IPS DF 6.9 (cell line): ENCODE measurements at regions not wholly inside any gene's neighbourhood (a gene's known extent, or its start where the extent isn't known, plus 50 kb on each side); places are given as distances from the start of the nearest gene placed in this dataset.

Source experiments
- DNase-seq: peaks from one replicate; pipeline ENCODE4 v3.0.0-alpha.2; 2013; ENCODE audit warnings: low read depth, low spot score
- H3K27ac ChIP-seq: one replicate; pipeline ENCODE4 v1.5.1; 2013; ENCODE audit warnings: low read length, control low read depth
- H3K27me3 ChIP-seq: 2 replicates; pipeline ENCODE4 v1.6.1; 2013; ENCODE audit warnings: mild to moderate bottlenecking, low read length; ENCODE audit not compliant: control insufficient read depth, insufficient read depth
- H3K36me3 ChIP-seq: 2 replicates; pipeline ENCODE4 v1.6.1; 2013; ENCODE audit warnings: low read length; ENCODE audit not compliant: control insufficient read depth, insufficient read depth
- H3K4me1 ChIP-seq: 2 replicates; pipeline ENCODE4 v1.6.1; 2013; ENCODE audit warnings: low read length; ENCODE audit not compliant: control insufficient read depth, insufficient read depth
- H3K4me3 ChIP-seq: 2 replicates; pipeline ENCODE4 v1.5.1; 2013; ENCODE audit warnings: mild to moderate bottlenecking, low read length
- H3K9me3 ChIP-seq: 2 replicates; pipeline ENCODE4 v1.6.1; 2013; ENCODE audit warnings: low read length, inconsistent platforms; ENCODE audit not compliant: control insufficient read depth, insufficient read depth
- WGBS: extraction: QIAGEN DNeasy Blood & Tissue Kit; methylation state at CpG from one replicate; pipeline ENCODE4 v1.1.7; 2013; ENCODE audit warnings: mixed read lengths, missing lambda C conversion rate; ENCODE audit not compliant: insufficient read length, insufficient coverage; 5-methylcytosine and 5-hydroxymethylcytosine counted together

DNA sequence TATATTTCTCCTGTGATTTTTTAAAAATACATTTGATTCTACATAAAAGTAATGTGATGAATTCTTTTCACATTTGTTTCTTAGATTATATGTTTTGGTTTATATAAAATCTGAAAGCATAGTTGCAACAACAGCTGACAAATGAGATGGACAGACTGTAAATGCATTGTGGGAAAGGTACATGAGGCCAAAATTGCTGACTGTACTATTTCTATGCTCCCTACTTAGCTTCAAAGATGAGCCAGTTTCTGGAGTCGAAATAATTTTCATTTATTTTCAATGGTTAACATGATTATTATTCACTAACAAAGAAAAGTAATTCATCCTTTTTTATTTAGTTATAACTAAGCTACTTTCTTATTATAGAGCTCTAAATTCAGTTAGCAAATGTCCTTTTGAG lies 441.3 kb upstream of the CCNG1 start:
- Histone ChIP-seq H3K36me3 (no peaks in the 10 kb centered on the region), H3K4me1 (no peaks in the 10 kb centered on the region), H3K4me3 (no peak overlapping the region), H3K27me3 (no peaks in the 10 kb centered on the region), H3K27ac (no peak overlapping the region), H3K9me3 (no peaks in the 10 kb centered on the region)
- WGBS = no CpG with 5 or more reads among the region's 1 CpG
- no peak for DNase-seq

DNA sequence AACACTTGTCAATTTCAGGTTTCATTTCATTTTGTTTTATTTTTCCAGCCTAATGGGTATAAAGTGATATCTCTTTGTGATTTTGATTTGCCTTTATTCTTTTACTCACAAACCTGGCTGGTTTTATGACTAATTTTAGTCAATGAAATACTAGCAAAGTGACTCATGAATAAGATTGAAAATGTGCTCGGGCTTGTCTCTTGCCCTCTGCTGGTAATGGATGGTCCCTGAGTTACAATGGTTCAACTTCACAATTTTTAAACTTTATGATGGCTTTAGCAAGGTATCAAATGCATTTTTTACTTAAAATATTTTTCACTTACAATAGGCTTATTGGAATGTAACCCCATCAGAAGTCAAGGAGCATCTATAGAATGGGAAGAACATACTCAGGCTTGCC lies 431.4 kb upstream of the CCNG1 start:
- Histone ChIP-seq H3K36me3 (no peaks in the 10 kb centered on the region), H3K4me3 (no peak overlapping the region), H3K4me1 (no peaks in the 10 kb centered on the region), H3K9me3 (no peaks in the 10 kb centered on the region), H3K27ac (no peak overlapping the region), H3K27me3 (no peaks in the 10 kb centered on the region)
- no peak for DNase-seq
- no CpG with 5 or more reads among the region's 1 CpG for WGBS

DNA sequence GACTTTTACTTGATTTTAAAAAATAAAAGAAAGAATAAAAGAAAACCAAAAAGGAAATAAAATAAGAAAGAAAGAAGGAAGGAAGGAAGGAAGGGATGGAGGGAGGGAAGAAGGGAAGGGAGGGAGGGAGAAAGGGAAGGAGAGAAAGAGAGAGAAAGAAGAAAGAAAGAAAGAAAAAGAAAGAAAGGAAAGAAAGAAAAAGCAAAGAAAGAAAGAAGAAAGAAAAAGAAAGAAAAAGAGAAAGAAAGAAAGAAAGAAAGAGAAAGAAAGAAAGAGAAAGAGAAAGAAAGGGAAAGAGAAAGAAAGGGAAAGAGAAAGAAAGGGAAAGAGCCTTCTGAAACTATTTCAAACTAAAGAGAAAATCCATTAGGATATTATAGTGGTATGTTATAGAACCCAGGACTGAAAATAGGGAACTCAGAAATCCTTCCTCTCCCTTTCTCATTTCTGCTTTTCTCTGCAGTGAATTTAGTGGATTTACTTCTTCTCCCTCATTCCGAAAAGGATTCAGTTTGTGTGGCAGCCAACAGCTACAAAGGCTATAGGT lies 414.7 kb upstream of the CCNG1 start:
- no peaks in the 10 kb centered on the region for H3K4me1 ChIP-seq
- no peak for DNase-seq
- H3K27ac ChIP-seq = no peak overlapping the region
- H3K27me3 ChIP-seq = no peaks in the 10 kb centered on the region
- WGBS = no CpG with 5 or more reads among the region's 1 CpG
- no peaks in the 10 kb centered on the region for H3K36me3 ChIP-seq
- H3K4me3 ChIP-seq = no peak overlapping the region
- H3K9me3 ChIP-seq = no peaks in the 10 kb centered on the region

DNA sequence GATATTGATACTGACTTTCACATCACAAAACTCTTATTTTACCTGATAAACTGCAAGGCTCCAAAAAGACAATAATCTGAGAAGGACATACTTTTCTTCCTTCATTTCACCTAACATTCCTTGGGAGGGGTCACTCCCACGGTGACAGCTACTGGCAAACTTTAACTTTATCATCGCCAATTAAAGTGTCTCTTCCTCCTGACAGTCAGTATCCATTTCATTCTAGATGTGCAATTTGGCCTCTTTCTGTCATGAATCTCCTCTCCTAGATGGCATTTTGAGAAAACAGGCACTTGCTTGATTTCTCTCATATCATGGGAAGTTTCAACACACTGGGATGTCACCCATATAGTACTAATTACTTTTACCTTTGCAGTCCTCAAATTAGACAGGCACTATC lies 413.5 kb upstream of the CCNG1 start:
- no peak overlapping the region for H3K27ac ChIP-seq
- no CpG with 5 or more reads among the region's 2 CpGs for WGBS
- DNase-seq = no peak
- H3K27me3 ChIP-seq = no peaks in the 10 kb centered on the region
- H3K36me3 ChIP-seq = no peaks in the 10 kb centered on the region
- no peaks in the 10 kb centered on the region for H3K4me1 ChIP-seq
- H3K9me3 ChIP-seq = no peaks in the 10 kb centered on the region
- no peak overlapping the region for H3K4me3 ChIP-seq

DNA sequence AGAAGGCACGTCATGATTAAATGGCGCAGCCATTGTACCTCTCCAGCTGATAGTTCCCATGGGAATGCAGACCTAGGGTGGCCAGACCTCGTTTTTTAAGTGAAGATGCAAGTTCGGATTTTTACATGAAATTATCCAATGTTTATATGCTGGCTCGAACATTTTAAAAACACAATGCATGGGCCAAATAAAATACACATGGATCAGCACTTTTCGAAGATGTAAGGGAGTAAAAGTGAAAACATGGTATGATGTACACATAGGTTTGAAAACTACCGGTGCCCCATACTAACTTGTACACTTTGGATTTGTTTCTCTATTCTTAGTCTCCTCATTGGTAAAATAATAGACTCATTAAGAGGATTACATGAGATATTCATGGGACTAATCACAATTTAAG lies 412.5 kb upstream of the CCNG1 start:
- no CpG with 5 or more reads among the region's 7 CpGs for WGBS
- H3K4me1 ChIP-seq = no peaks in the 10 kb centered on the region
- DNase-seq = no peak
- no peak overlapping the region for H3K4me3 ChIP-seq
- no peaks in the 10 kb centered on the region for H3K36me3 ChIP-seq
- no peaks in the 10 kb centered on the region for H3K9me3 ChIP-seq
- no peaks in the 10 kb centered on the region for H3K27me3 ChIP-seq
- H3K27ac ChIP-seq = no peak overlapping the region

GRCh38 chr5:163033656-163034055 lies 403.7 kb upstream of the CCNG1 start:
- no CpG with 5 or more reads among the region's 3 CpGs for WGBS
- H3K4me3 ChIP-seq = no peak overlapping the region
- no peak overlapping the region for H3K27ac ChIP-seq
- no peaks in the 10 kb centered on the region for H3K27me3 ChIP-seq
- no peaks in the 10 kb centered on the region for H3K36me3 ChIP-seq
- H3K4me1 ChIP-seq = no peaks in the 10 kb centered on the region
- H3K9me3 ChIP-seq = no peaks in the 10 kb centered on the region
- no peak for DNase-seq

GRCh38 chr5:163041254-163041653 lies 396.1 kb upstream of the CCNG1 start:
- no peak for DNase-seq
- no CpG with 5 or more reads among the region's 1 CpG for WGBS
- Histone ChIP-seq H3K36me3 (no peaks in the 10 kb centered on the region), H3K27ac (no peak overlapping the region), H3K4me3 (no peak overlapping the region), H3K9me3 (no peaks in the 10 kb centered on the region), H3K27me3 (no peaks in the 10 kb centered on the region), H3K4me1 (no peaks in the 10 kb centered on the region)

- Histone ChIP-seq H3K27ac (no peak overlapping the region), H3K4me3 (no peak overlapping the region), H3K4me1 (no peaks in the 10 kb centered on the region), H3K36me3 (no peaks in the 10 kb centered on the region), H3K27me3 (no peaks in the 10 kb centered on the region), H3K9me3 (no peaks in the 10 kb centered on the region)
- no peak for DNase-seq
- 100% methylated on average over 1 of the region's 3 CpGs for WGBS
These were observed 357.8 kb upstream of the CCNG1 start for GRCh38 chr5:163079618-163080017.

DNA sequence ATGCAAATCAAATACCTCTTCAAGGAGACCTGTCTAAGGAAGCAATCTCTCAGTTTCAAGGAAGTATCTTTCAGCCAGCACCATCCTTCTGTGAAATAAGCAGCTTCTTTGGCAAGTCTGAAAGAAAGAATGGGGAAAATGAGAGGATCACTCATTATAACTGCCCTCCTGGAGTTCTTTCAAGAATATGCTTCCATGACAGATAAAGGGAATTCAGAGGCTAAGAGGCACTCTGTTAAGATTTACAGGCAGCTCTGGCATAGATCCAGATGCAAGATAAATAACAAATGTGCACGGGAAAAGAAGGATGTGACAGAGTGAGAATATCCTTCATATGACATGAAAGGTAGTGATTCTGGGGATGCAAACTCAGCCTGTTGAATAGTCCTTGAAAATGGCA lies 348.2 kb upstream of the CCNG1 start:
- no peaks in the 10 kb centered on the region for H3K27me3 ChIP-seq
- H3K9me3 ChIP-seq = no peaks in the 10 kb centered on the region
- H3K27ac ChIP-seq = no peak overlapping the region
- no peaks in the 10 kb centered on the region for H3K4me1 ChIP-seq
- no peak for DNase-seq
- H3K36me3 ChIP-seq = no peaks in the 10 kb centered on the region
- no peak overlapping the region for H3K4me3 ChIP-seq
- no CpG with 5 or more reads among the region's 1 CpG for WGBS

- Histone ChIP-seq H3K27me3 (no peaks in the 10 kb centered on the region), H3K4me3 (no peak overlapping the region), H3K9me3 (no peaks in the 10 kb centered on the region), H3K36me3 (no peaks in the 10 kb centered on the region), H3K4me1 (no peaks in the 10 kb centered on the region), H3K27ac (no peak overlapping the region)
- WGBS = no CpG with 5 or more reads among the region's 1 CpG
- DNase-seq = no peak
These were observed 347.5 kb upstream of the CCNG1 start for GRCh38 chr5:163089926-163090325.

DNA sequence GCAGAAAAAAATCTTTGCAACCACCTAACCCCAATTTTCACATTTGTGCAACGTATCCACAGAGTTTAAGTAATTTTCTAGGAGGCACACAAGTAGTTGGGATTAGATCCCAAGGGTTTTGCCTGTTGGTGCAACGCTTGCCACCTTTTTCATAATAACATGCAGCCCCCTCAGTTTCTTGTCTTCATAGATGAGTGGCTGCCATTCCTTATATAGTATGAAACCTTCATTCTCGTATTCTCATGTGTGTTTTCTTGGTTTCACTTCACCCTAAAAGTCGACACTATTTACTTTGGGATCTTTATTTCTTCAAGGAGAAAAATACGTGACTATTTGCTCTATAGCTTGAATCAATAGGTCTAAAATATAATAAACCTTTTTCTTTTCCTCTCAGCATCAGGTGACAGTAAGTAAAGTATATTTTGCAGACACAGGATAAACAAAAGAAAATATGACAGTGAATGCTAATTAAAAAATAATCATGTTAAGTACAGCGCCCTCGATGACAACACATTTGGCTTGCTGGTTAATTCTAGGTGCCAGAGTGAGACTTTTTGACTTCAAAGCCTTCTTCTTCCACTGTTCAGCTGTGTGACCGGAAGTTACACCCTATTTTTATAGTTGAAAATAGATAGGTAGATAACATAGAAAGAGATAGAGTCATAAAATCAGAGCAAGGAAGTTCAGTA lies 342.8 kb upstream of the CCNG1 start:
- no peak overlapping the region for H3K4me3 ChIP-seq

More for the DNA sequence above, 342.8 kb upstream of the CCNG1 start:
- no peaks in the 10 kb centered on the region for H3K4me1 ChIP-seq
- DNase-seq = no peak
- no peaks in the 10 kb centered on the region for H3K36me3 ChIP-seq
- H3K9me3 ChIP-seq = no peaks in the 10 kb centered on the region
- no CpG with 5 or more reads among the region's 8 CpGs for WGBS
- no peaks in the 10 kb centered on the region for H3K27me3 ChIP-seq
- H3K27ac ChIP-seq = no peak overlapping the region
